Smooth muscle cell (in vitro differentiated cells): ENCODE measurements at regions not wholly inside any gene's neighbourhood (a gene's known extent, or its start where the extent isn't known, plus 50 kb on each side); places are given as distances from the start of the nearest gene placed in this dataset.

Experiments used
- DNase-seq: peaks from one replicate; lab custom pipeline; 2025; ENCODE audit not compliant: unreplicated experiment; lab: John Stamatoyannopoulos, UW
- H2AFZ ChIP-seq: fragments of 200-600 bp; sonication (generic); 2 replicates; pipeline ENCODE4 v1.6.0; 2016; ENCODE audit warnings: antibody characterized with exemption, low read depth, mild to moderate bottlenecking
- H3F3A ChIP-seq: fragments of 200-600 bp; sonication (generic); 2 replicates; pipeline ENCODE4 v1.6.0; 2017; ENCODE audit warnings: antibody characterized with exemption, low read depth
- H3K27ac ChIP-seq: fragments of 200-600 bp; sonication (generic); 2 replicates; pipeline ENCODE4 v1.5.1; 2016; ENCODE audit warnings: low read depth, mild to moderate bottlenecking
- H3K27me3 ChIP-seq: fragments of 200-600 bp; sonication (generic); 2 replicates; pipeline ENCODE4 v1.6.1; 2016; ENCODE audit warnings: low read depth, mild to moderate bottlenecking
- H3K36me3 ChIP-seq: fragments of 200-600 bp; sonication (generic); 2 replicates; pipeline ENCODE4 v1.5.1; 2016; ENCODE audit warnings: low read depth
- H3K4me1 ChIP-seq: fragments of 200-600 bp; sonication (generic); 2 replicates; pipeline ENCODE4 v1.5.1; 2016; ENCODE audit warnings: low read depth
- H3K4me2 ChIP-seq: fragments of 200-600 bp; sonication (generic); 2 replicates; pipeline ENCODE4 v1.6.0; 2016; ENCODE audit warnings: mild to moderate bottlenecking
- H3K4me3 ChIP-seq: fragments of 200-600 bp; sonication (generic); 2 replicates; pipeline ENCODE4 v1.5.1; 2016; ENCODE audit warnings: mild to moderate bottlenecking
- H3K79me2 ChIP-seq: fragments of 200-600 bp; sonication (generic); 2 replicates; pipeline ENCODE4 v1.6.0; 2016; ENCODE audit warnings: low read depth, mild to moderate bottlenecking
- H3K9ac ChIP-seq: fragments of 200-600 bp; sonication (generic); 2 replicates; pipeline ENCODE4 v1.6.0; 2016; ENCODE audit warnings: low read depth
- H3K9me3 ChIP-seq: fragments of 200-600 bp; sonication (generic); replicated peaks from 2 replicates; pipeline ENCODE4 v1.5.1; 2016; ENCODE audit warnings: low read depth
- H4K20me1 ChIP-seq: fragments of 200-600 bp; sonication (generic); 2 replicates; pipeline ENCODE4 v1.6.0; 2016; ENCODE audit warnings: low read depth
- CTCF ChIP-seq: fragments of 200-600 bp; sonication (generic); IDR thresholded peaks from 2 replicates; pipeline ENCODE4 v1.5.1; 2017; ENCODE audit warnings: borderline replicate concordance, mild to moderate bottlenecking, antibody characterized with exemption; ENCODE audit not compliant: insufficient read depth, poor library complexity, severe bottlenecking
- WGBS: methylation state at CpG from one replicate; pipeline ENCODE4 v1.1.7; 2016; ENCODE audit warnings: low lambda C conversion rate; 5-methylcytosine and 5-hydroxymethylcytosine counted together

DNA sequence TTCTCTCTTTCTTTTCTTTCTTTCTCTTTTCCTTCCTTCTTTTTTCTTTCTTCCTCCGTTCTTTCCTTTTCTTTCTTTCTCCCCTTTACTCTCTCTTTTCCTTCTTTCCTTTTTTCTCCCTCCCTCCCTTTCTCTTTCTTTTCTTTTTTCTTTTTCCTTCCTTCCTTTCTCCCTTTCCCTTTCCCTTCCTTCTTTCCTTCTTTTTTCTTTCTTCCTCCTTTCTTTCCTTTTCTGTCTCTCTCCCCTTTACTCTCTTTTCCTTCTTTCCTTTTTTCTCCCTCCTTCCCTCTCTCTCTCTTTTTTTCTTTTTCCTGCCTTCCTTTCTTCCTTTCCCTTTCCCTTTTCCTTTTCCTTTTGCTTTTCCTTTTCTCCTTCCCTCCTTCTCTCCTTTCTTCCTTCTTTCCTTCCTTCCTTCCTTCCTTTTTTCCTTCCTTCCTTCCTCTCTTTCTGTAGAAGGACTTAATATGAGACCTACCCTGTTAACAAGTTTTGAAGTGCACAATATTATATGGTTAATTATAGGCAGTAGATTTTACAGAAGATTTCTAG, 142.7 kb upstream of the CD180 start:
- WGBS = 86% methylated on average over 1 of the region's 1 CpG
- peaks cover 6% of the 10 kb centered on the region for H3K27me3 ChIP-seq

DNA sequence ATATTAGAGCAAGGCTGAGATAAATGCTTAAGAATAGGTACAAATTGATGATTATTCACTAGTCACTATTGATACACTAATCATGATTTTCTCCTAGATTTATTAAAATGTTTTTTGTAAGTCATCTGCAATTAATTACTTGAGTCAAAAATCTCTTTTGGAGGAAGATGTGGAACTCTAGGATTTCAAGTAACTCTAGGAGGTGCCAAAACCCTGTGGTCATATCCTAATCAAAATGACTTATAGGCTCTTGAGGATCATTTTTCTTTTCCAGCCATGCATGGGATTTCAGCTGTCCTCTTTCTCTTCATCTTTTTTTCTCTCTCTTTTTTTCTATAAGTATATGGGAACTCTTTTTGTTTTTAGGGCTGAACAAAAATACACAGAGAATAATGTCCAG, 141.8 kb upstream of the CD180 start:
- Histone ChIP-seq H3K4me3 (no peak overlapping the region), H3K27ac (no peak overlapping the region), H3K4me2 (no peak overlapping the region), H3K27me3 (peaks cover 6% of the 10 kb centered on the region), H4K20me1 (no peaks in the 10 kb centered on the region), H3K4me1 (no peaks in the 10 kb centered on the region), H3K36me3 (no peaks in the 10 kb centered on the region), H3K79me2 (no peaks in the 10 kb centered on the region), H3K9ac (no peak overlapping the region), H3K9me3 (no peaks in the 10 kb centered on the region), H3F3A (no peaks in the 10 kb centered on the region), H2AFZ (no peak overlapping the region)
- DNase-seq = no peak
- no peak for TF ChIP-seq CTCF

More for the DNA sequence above, 142.7 kb upstream of the CD180 start:
- Histone ChIP-seq H3K27ac (no peak overlapping the region), H3K9ac (no peak overlapping the region), H3K9me3 (no peaks in the 10 kb centered on the region), H3K36me3 (no peaks in the 10 kb centered on the region), H3F3A (no peaks in the 10 kb centered on the region), H2AFZ (no peak overlapping the region), H3K4me1 (no peaks in the 10 kb centered on the region), H3K4me2 (no peak overlapping the region), H3K4me3 (no peak overlapping the region), H3K79me2 (no peaks in the 10 kb centered on the region), H4K20me1 (no peaks in the 10 kb centered on the region)
- TF ChIP-seq CTCF = no peak
- no peak for DNase-seq

GRCh38 chr5:67337751-67338150, 141.2 kb upstream of the CD180 start:
- H4K20me1 ChIP-seq = no peaks in the 10 kb centered on the region
- DNase-seq = no peak
- no peak overlapping the region for H3K4me2 ChIP-seq

More at GRCh38 chr5:67337751-67338150, 141.2 kb upstream of the CD180 start:
- Histone ChIP-seq H3K27ac (no peak overlapping the region), H3K36me3 (no peaks in the 10 kb centered on the region), H3K4me1 (no peaks in the 10 kb centered on the region), H3K79me2 (no peaks in the 10 kb centered on the region), H3K27me3 (peaks cover 6% of the 10 kb centered on the region), H2AFZ (no peak overlapping the region), H3K4me3 (no peak overlapping the region), H3F3A (no peaks in the 10 kb centered on the region), H3K9ac (no peak overlapping the region), H3K9me3 (no peaks in the 10 kb centered on the region)
- no peak for TF ChIP-seq CTCF
